Tongue (tissue), 1 donor: ENCODE measurements at regions not wholly inside any gene's neighbourhood (a gene's known extent, or its start where the extent isn't known, plus 50 kb on each side); places are given as distances from the start of the nearest gene placed in this dataset.

Experiments
- DNase-seq: peaks from one replicate; pipeline ENCODE4 v3.0.0-alpha.2; 2015

DNA sequence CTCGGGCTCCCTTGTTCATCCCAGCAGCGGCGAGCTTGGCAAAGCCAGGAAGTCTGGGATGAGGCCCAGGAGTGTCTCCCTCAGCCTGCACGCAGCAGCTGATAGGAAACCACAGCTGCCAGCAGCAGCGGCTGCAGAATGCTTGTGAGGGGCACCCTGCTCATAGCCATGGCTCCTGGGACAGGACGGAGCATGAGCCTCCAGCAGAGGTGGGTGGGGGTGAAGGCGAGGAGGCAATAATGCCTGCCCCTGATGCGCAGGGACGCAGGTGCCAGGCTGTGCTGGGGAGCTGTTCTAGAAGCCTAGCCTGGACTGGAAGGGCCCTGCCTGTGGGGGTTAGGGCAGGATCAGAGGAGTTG is 157.9 kb downstream of the CD83 start:
- peak; percentile 77 for DNase-seq

GRCh38 chr6:14276071-14276470 is 158.5 kb downstream of the CD83 start:
- DNase-seq = no peak

DNA sequence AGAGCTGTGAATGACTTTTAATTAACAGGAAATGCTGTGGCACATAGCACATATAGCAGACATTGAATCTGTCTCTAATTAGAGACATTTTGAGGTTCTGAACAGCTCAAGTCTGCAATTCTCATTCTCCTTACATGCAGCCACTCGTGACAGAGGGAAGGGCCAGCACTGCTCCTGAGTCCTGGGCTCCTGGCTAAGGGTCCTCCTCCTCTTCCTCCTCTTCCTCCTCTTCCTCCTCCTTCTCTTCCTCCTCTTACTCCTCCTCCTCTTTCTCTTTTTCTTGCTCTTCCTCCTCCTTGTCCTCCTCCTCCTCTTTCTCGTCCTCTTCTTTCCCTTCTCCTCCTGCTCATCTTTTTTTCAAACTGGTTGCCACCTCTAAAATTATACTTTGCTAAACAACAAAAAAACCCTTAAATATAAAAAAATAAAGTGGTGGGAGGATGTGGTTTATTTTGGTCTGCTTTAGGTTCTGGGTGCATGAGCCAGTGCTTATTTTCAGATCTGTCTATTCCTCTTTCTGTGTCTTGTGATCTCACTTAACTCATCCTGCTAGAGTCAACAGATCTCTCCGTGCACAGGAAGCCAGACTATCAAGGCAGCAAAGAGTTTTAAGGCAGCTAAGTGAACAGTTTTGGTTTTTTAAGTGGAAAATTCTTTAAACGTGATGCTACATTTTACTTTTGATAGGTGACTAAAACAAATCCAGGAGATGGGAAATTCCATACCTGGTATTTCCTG is 159.3 kb downstream of the CD83 start:
- DNase-seq = no peak

- DNase-seq = no peak
Measured at GRCh38 chr6:14277405-14277930, 159.9 kb downstream of the CD83 start.

DNA sequence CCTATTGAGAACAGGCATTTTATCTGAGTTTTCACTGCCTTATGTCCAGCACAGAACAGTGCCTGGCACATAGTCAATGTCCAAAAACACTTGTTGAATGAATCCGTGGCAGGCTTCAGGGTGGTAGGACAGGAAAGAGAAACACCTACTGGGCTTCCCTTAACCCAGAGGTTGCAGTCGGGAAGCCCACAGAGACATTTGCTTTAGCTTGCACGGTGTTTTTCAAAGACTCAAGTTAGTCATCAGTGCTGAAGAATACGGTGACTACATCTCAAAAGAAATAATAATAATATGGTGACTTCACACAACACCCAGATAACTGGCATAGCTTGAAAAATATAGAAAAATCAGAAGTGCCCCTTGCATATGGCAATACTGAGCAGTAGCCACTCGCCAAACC is 160.4 kb downstream of the CD83 start:
- DNase-seq = no peak

DNA sequence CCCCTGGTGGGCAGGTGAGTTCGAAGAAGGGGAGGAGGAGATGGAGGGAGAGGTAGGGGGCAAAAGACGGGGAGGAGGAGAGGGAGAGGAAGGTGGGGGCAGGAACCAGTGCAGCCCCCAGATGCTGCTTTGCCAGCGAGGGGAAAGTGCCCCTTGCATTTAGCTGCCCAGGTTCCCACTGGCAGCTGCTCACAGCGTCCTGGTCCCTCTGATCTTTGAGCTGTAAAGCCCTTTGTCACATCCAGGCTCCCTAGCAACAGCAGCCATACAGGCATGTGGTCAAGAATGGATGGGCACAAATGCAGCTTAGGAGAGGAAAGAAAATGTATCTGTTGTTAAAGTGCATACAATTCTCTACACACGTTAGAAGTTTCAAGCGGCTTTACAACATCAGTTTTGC is 160.9 kb downstream of the CD83 start:
- no peak for DNase-seq

GRCh38 chr6:14280006-14280510 is 162.5 kb downstream of the CD83 start:
- DNase-seq = no peak

- no peak for DNase-seq
Measured at GRCh38 chr6:14280766-14281293, 163.3 kb downstream of the CD83 start.

DNA sequence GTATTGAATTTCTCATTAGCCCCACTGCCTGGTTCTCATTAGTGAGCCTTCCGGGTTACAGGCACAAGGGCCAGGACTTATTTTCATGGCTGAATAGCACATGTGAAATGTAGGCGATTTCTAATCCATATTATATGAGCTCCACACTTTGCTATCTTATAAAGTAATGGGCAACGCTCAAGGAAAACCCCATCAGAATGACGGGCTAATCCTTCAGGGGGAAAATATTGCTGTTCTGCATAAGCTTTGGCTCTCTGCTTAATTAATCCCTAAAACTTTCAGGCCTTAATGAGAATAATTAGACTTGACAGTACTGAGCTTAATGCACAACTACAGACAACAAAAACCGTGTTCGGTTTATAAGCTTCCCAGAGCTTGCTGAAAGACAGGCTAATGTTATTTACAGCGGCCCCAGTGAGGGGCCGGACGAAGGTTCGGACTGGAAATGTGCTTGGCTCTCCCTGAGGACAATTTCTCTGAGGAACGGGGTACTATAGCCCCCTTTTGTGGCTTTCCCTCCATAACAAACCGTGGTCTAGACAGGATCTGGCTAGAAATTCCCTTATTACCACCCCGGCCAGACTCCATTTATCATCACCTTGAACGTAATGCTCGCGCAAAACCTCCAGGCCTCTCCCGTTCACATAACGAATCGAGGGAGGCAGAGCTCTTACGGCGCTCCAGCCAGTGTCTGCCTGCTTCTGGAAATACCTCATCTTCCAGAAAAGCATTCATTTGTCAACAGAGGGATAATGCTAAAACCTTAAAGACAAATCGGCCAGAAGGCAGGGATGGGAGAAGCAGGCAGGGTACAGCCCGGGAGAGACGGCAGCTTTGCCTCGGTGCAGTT is 164.5 kb downstream of the CD83 start:
- peak; percentile 38 for DNase-seq

GRCh38 chr6:14282854-14283505 is 165.4 kb downstream of the CD83 start:
- DNase-seq = no peak

GRCh38 chr6:14283600-14284235 is 166.1 kb downstream of the CD83 start:
- no peak for DNase-seq

DNA sequence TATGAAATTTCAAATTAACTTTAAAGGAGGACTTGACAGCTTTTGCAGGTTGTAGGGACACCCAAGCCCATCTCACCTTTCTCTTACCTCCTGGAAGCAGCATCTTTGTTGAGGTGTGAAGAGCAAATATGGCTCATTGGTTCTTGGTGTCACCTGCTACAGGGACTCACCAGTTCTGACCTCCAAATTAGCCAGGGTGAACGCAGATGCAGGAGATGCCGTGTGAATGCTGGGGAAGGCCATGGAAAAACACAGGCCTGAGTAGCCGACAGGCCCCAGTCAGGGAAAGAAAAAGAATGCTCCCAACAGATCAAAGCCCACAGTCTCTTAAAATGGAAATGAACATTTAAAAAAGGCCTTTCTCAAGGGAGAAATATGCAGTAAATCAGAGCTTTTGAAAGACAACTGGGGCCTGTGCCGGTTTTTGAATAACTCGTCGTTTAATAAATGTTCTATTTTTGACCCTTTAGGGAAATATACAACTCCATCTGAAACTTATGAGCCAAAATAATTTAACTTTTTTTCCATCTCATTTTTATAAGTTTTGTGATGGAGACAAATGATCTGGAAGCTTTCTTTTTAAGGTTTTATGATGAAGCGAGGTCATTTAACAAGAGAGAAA is 167.5 kb downstream of the CD83 start:
- no peak for DNase-seq

DNA sequence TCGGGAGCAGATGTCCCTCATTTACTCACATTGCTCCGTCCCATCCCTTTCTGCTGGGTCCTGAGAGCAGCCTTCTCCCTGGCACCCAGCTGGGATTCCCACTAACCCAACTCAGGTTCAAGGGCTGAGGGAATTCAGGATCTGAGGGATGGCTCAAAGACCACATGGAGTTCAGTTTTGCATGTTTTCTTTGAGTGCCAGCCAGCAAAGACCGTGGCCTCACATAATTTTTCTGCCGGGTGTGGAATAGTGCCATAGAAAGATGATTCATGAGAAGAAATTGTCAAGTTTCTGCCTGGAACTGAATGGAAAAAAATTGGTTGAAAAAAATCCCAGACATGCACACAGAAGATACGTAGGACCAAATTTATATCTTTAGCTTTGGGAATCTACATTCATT is 168.6 kb downstream of the CD83 start:
- peak; percentile 74 for DNase-seq

GRCh38 chr6:14286634-14287428 is 169.3 kb downstream of the CD83 start:
- no peak for DNase-seq

GRCh38 chr6:14287707-14288106 is 170.1 kb downstream of the CD83 start:
- no peak for DNase-seq

GRCh38 chr6:14288910-14289309 is 171.3 kb downstream of the CD83 start:
- no peak for DNase-seq

GRCh38 chr6:14290041-14290771 is 172.6 kb downstream of the CD83 start:
- no peak for DNase-seq

GRCh38 chr6:14290772-14291330 is 173.3 kb downstream of the CD83 start:
- DNase-seq = no peak

DNA sequence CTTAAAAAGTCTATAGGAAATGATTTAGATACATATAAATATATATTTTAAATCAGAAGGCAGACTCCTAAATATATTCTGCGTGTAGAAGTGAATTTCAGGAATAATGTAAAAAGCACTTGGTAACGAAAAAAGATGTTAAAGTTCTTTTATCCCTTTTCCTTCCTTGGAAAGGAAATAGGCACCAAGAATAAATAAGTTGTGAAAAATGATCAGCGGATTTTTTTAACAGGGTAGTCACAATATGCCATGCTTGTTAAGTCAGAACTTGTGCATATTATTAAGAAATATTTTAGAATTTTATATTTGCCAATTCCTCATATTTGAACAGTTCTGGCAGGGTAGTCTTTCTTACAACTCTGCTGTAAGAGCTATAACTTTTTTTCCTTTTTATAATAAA is 173.8 kb downstream of the CD83 start:
- no peak for DNase-seq

- no peak for DNase-seq
Measured at GRCh38 chr6:14292119-14292518, 174.5 kb downstream of the CD83 start.
